ENCODE measurements at regions not wholly inside any gene's neighbourhood (a gene's known extent, or its start where the extent isn't known, plus 50 kb on each side); places are given as distances from the start of the nearest gene placed in this dataset.

GRCh38 chr2:146661473-146662096 is 1183.2 kb upstream of the ACVR2A start:
- TF ChIP-seq CTCF (IDR thresholded peaks at IDR 0.05; ENCODE audit: insufficient read depth, low read length) (peak; percentile 16), SPI1 (IDR thresholded peaks at IDR 0.05; ENCODE audit: borderline replicate concordance, low read depth) (no peak)

Data from HL-60 (cell line).